Renal cortex interstitium (tissue), 11 donors: ENCODE measurements at regions not wholly inside any gene's neighbourhood (a gene's known extent, or its start where the extent isn't known, plus 50 kb on each side); places are given as distances from the start of the nearest gene placed in this dataset.
"Not testable (repeated sequence)": the region's sequence is repeated elsewhere in the genome, so short reads cannot be mapped to it uniquely, and the experiment has no call there.

Source experiments
- DNase-seq, 11 donors: peaks; one replicate each; pipeline ENCODE4 v3.0.0-alpha.2; 2013; ENCODE audit warnings: low read depth in 9 of 11, low spot score in 4 of 11; ENCODE audit errors: extremely low read depth in 1 of 11

DNA sequence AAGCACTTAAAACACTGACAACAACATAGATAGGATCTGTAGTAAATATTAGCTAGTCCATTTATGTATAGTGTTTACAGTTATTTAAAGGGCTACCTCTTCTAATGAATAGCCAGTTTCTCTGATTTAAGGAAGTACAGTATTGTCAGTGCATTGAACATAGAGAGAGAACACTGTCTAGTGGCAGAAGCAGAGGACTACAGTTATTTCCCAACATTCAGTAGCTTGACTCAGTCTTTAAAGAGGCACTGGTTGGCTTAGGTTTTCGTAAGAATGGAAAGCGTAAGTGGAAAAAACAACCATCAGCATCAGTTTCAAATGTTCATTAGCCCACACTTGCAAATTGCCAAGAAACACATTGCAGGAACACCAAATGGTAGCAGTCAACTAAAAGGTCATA, 125.0 kb upstream of the HMGA2 start:
- no peak for DNase-seq

DNA sequence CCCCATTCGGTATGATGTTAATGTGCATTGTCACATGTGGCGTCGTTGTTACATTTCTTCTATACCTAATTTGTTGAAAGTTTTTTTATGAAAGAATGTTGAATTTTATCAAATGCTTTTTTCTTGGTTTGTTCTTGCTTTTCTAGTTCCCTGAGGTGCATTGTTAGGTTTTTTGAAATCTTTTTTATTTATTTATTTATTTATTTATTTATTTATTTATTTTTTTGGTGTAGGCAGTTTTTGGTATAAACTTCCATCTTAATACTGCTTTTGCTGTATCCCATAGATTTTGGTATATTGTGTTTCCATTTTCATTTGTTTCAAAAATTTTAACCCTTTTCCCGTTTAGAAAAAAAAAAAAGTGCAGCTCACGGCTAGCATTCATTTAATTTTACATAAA, 121.1 kb upstream of the HMGA2 start:
- no peak for DNase-seq

DNA sequence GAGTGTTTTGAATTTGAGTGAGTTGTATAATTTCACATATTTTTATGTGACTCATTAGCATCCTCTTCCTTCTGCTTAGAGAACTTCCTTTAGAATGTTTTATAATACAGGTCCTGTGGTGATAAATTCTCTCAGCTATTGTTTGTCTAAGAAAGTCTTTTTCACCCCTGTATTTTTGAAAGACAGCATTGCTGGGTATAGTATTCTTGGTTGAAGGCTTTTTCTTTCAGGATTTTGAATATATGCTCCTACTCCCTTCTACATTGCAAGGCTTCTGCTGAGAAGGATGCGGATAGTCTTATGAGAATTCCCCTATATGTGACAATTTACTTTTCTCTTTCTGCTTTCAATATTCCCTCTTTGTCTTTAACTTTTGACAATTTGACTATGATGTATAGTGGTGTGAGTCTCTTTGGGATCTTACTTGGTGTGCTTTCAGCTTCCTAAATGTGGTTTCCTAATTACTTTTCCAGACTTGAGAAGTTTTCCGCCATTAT, 118.9 kb upstream of the HMGA2 start:
- no peak for DNase-seq

DNA sequence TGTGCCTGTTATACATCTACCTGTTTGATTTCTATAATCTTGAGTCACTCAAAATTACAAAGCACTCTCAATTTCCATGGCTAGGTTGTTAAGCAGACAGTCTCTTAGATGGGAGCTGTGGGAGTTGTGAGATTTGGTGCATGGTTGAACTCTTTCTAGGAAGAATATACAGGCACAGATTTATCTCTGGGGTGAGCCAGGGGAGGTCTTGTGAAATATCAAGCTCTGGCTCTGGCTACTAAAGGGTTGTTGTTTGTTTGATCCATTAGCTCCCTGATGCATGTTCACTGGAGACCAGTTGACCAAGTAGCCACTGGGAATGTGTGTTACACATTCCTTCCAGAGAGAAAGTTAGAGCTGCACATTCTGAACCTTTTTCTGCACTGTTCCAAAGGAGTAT, 117.2 kb upstream of the HMGA2 start:
- DNase-seq: no peak

DNA sequence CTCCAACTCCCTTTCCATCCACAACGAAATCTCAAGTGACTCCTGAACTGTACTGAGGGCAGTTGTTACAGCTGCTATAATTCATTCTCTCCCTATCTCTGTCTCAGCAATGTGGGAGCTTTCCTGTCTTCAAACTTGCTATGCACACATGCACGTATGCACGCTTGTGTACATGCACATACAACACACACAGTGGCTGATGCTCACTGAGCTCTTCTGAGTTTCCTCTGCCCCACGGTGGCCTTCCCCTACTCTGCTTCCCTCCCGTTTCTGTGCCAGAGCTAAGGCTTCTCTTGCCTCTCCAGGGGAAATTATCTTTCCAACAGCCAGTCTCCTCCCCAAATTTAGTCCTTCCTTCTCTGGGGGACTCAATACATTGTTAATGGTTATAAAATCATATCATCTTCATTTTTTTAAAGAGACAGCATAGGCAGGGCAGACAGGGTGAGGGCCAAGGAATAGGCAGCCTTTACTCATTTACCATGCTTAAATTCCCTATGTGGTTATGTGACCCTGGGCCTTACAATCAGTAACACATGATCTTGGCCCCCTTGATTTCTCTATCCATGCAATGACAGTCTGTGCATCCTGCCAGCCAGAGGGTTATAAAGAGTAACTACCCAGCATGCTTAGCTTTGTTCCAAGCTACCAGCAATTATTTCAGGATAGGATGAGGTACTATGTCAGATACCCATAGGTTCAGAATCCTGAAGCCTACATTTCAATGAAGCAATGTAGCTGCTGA, 111.9 kb upstream of the HMGA2 start:
- DNase-seq: no peak

DNA sequence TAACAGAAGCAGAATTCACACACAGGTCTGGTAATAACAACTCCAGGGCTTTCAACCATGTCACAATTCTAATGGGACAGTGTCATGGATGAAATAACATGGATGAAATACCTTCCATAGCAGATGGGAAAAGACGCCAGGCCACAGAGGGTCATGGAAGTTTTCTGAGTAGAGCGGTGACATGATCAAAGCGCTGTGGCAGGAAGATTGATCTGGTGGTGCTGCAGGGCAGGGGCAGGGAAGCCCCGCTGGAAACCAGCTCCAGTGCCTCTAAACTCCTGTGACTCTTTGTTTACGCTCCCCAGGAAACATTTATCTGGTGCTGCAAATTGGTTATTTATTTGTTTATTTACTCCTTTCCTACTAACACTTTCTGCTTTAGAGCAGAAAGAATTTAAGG, 108.3 kb upstream of the HMGA2 start:
- peak in 1 of 11 donors; percentile 38 for DNase-seq

DNA sequence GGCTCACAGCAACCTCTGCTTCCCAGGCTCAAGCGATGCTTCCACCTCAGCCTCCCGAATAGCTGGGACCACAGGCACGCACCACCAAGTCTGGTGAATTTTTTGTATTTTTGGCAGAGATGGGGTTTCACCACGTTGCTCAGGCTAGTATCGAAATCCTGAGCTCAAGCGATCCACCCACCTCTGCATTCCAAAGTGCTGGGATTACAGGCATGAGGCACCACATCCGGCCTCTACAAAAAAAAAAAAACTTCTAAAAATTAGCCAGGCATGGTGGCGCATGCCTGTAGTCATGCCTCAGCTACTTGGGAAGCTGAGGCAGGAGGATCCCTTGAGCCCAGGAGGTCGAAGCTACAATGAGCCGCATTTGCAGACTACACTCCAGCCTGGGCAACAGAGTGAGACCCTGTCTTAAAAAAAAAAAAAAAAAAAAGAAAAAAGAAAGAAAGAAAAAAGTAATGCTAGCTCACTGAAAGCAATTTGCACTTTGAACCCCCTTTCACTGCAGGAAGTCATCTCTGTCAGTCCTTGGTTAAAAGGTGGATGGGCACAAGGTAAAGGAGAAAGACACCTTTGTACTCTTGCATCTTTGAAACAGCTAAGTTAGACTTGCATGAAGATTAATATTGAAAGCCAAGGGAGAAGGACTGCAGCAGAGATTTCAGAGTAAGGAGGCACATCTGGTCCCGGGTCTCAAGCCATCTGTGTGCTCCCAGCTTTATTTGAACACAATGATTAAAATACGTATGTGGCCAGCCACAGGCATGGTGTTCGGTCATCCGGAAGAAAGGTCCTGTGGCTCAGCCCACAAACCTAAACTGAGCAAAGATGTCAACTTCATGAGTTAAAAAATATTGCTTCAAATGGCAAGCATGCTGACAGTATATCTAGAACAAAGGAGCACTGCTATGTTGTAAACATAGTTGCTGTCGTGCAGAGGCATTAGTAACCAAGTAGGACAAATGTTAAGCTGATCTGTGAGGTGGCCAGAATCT, 103.8 kb upstream of the HMGA2 start:
- DNase-seq: no peak

DNA sequence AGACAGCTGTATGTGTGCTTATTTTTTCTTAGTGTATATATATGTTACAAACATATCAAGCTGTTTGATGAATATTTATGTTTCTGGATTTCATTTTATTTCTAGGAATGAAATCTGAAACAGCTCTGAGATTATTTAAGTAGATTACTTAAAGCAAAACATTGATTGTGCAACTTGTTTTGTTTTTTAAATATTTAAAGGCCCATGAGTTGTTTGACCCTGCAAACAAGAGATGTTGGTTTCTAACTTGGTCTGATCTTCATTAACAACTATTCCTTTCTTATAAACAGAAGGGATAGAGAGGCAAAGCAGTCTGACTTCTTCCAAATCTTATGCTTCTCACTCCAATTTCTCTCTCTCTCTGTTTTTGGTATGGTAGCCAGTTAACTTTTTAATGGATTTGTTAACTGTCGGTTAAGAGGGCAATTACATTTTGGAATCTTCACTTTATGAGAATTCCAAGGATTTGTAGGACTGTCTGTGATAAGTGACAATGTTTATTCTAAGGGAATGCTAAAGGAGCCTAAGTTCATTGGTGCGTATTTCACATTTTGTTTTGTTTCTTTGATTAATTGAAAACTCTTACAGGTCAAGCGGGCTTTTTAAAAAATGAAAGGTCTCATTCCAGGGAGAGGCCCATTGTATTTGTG, 102.6 kb upstream of the HMGA2 start:
- DNase-seq: no peak

DNA sequence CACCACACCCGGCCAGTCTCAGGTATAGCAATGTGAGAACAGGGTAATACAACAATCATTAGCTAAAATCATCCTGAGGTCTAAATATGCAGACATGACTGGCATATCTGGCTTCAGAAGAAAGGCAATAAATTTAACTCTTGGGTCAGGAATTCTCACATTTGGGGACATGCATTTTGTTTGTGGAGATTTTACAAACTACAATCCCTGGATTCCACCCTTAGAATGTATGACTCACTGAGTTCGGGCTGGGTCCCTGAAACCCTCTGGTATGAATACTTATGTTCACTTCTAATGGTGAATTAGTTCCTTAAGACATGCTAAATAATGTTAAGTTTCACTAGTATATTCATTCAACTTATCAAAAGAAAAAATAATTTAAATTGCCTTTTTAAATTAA, 98.9 kb upstream of the HMGA2 start:
- DNase-seq: no peak

DNA sequence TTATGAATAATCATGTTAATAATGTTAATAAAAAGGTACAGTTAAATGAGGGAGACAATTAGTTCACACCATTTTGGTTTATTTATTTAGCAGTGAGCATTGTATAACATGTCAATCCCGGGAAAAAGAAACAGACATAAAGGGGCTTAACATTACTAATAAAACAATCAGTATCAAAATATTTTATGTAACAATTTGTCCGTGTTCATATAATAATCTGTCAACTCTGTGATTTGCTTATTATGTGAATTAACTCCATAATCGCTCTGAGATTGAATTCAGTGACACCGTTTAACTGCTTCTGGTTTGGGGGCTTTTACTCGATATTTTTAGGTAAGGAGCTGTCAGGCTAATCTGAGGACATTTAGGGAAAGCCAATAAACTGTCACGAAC, 95.8 kb upstream of the HMGA2 start:
- no peak for DNase-seq

DNA sequence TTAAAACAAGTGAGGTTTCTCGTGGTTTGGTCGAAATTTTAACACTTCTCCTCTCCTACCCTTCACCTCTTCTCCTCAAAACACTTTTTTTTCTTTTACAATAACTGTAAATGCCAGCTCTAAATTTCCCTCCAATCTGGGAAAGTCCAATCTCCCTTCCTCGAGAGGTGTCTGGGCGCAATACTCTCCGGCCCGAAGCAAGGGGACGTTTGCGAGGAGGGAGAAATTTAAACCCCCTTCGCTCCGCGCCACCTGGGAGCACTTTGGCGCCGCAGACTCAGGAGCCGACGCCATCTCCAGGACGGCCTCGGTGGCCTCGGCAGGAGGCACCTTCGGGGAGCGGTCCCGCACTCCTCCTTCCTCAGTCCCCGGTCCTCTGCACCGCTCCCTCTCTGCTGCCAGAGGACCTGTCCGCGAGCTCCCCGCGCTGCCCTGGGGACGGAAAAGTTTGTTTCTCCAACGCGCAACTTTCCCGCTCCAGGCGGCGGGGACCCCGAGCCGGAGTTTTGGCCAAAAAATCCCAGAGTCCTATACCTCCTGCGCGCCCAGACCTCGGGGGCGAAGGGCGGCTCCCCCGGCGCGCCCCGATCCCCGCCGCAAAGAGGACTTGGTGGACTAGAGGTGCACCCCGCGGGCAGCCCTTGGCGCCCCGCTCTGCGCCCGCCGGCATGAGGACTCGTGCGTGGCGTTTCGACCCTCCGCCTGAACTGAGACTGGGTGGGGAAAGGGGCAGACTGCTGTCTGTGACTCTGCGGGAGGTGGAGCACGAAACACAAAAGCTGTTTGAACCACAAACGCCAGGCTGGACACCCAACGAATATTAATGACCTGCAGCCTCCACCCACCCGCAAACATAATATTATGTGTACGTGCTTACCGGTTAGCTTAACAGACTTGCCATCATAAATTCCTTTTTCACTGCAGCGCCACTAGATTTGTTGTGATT, 95.2 kb upstream of the HMGA2 start:
- peak in 1 of 11 donors; percentile 31 for DNase-seq

DNA sequence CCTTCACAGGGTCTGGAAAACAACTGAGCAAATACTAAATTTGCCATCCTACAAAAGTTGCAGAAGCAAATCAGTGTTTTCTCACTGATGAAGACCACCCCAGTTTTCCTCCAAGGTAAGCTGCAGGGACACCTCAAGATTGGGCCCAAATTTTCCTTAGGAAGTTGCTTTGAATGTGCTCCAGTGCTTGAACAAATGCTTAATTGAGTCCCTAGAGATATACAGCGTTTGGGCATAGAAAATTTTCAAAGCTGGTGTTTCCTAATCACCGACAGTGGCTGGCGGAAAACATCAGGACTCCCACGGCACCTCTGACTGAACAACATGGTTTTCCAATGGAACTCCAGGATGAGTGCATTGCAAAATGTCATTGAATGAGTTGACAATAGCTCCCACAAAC, 92.5 kb upstream of the HMGA2 start:
- no peak for DNase-seq

DNA sequence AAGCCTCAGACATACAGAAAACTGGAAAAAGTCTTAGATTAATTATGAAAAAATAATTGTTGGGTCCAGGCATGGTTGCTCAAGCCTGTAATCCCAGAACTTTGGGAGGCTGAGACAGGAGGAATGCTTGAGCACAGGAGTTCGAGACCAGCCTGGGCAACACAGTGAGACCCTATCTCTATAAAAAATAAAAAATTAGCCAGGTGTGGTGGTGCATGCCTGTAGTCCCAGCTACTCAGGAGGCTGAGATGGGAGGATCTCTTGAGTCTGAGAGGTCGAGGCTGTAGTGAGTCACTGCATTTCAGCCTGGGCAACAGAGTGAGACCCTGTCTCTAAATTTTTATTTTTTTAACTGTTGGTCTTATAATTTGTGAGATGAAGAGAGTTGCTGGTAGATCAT, 90.6 kb upstream of the HMGA2 start:
- not testable (repeated sequence) for DNase-seq

DNA sequence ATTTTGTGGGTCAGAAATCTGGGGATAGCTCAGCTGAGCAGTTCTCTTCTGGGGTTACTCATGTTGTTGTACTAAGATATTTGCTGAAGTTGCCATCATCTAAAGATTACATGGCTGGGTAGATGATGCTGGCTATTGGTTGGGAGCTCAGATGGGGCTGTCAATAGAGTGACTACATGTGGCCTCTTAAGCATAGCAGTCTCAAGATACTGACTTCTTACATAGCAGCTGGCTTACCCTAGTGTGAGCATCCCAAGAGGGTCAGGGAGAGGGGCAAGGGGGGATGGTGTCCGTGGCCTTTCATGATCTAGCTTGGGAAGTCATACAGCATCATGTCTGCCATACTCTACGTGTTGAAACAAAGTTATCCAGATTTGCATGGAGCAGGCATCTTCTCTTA, 90.1 kb upstream of the HMGA2 start:
- no peak for DNase-seq

DNA sequence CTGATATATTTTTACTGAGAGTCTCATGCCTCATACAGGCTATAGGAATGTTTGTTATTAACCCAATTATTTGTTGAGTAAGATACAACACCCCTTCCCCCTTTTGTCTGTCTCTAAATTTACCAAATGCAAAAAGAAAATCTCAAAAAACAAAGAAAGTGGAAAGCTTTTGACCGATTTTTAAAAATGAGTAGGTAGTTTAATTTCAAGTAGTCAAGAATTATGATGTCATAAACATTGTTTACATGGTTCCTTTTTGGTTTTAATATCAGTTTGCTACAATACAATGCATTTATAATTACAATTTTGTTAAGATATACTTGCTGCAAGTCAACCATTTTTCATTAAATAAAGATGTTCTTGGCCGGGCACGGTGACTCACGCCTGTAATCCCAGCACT, 84.7 kb upstream of the HMGA2 start:
- DNase-seq: no peak

DNA sequence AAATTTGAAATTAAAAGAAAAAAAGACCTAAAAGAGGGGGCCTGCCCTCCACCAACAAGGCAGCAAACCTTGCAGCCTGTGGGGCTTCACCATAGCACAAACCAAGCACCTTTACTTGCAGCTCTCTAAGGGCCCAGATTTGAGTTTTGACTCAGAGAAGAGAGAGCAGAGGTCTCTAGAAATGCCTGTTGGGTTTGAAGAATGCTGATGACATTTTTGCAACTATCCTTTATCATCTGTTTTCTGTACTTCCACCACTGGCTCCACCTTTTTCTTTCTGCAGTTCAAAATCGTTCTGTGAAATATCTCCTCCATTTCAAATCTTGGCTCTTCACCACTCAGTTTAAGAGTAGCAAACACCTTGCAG, 83.8 kb upstream of the HMGA2 start:
- no peak for DNase-seq

DNA sequence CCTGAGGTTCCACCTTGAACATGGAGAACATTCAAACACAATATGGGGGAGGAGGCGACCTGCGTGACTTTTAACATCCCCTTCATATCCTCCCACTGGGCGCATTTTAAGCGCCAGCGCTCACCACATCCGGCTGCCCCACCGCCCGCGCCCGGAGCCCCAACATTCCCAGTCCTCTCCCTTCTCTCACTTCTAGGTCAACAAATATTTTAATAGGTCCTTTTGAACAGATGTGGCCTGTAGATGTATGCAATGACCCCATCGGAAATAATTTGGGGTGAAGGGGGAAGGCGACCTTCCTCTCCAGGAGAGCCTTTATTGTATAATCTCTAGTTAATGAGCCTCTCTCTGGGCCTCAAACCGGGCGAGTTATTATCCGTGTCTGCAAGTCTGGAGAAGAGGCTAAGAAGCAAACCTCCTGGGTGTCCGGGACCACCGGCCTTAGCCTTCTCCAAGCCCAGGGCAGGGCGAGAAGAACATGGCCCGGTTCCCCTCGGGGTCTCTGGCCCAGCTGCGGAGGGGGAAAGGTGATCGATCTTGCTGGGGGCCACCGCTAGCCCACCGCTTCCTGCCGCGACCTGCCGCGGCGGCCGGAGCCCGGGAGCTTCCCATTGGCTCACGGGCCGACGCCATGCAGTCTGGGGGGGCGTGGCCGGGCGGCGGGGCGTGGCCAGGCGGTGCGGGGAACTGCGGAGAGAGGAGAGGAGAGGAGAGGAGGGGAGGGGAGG, 83.2 kb upstream of the HMGA2 start:
- DNase-seq: peak in 10 of 11 donors; percentile 58 to 93 (median 84)

DNA sequence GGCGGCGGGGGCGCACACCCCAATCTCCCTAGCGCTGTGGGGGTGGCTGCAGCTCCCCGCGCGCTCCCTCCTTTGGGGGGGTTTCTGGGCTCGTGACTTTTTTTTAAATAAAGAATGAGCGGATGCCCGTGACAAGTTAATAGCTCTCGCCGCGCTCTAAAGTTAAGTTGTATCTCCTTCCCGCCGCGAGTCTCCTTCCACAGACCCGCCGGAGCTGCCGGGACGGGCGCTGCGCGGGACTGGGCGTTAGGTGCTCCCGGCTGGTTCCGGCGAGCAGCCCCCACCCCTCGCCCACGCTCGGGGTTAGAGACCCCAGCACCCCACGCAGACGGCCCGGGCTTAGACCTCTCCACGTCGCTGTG, 82.6 kb upstream of the HMGA2 start:
- DNase-seq: peak in 6 of 11 donors; percentile 46 to 65 (median 53)
